GM18498 (cell line): ENCODE measurements at regions not wholly inside any gene's neighbourhood (a gene's known extent, or its start where the extent isn't known, plus 50 kb on each side); places are given as distances from the start of the nearest gene placed in this dataset.
"Not testable (repeated sequence)": the region's sequence is repeated elsewhere in the genome, so short reads cannot be mapped to it uniquely, and the experiment has no call there.

Experiments
- ATAC-seq: cut with Tn5 transposase; IDR thresholded peaks from one replicate; pipeline ENCODE4 v1.9.1; 2021; ENCODE audit warnings: mild to moderate bottlenecking, moderate library complexity; ENCODE audit not compliant: unreplicated experiment

DNA sequence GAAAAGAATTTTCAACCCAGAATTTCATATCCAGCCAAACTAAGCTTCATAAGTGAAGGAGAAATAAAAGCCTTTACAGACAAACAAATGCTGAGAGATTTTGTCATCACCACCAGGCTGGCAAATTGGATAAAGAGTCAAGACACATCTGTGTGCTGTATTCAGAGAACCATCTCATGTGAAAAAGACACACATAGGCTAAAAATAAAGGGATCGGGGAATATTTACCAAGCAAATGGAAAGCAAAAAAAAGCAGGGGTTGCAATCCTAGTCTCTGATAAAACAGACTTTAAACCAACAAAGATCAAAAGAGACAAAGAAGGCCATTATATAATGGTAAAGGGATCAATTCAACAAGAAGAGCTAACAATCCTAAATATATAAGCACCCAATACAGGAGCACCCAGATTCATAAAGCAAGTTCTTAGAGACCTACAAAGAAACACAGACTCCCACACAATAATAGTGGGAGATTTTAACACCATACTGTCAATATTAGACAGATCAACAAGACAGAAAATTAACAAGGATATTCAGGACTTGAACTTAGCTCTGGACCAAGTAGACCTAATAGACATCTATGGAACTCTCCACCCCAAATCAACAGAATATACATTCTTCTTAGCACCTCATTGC is 55.9 kb upstream of the ACSM6 start:
- ATAC-seq = not testable (repeated sequence)

GRCh38 chr10:95134490-95134889 is 59.5 kb upstream of the ACSM6 start:
- ATAC-seq = no peak

GRCh38 chr10:95133997-95134396 is 60.0 kb upstream of the ACSM6 start:
- no peak for ATAC-seq

DNA sequence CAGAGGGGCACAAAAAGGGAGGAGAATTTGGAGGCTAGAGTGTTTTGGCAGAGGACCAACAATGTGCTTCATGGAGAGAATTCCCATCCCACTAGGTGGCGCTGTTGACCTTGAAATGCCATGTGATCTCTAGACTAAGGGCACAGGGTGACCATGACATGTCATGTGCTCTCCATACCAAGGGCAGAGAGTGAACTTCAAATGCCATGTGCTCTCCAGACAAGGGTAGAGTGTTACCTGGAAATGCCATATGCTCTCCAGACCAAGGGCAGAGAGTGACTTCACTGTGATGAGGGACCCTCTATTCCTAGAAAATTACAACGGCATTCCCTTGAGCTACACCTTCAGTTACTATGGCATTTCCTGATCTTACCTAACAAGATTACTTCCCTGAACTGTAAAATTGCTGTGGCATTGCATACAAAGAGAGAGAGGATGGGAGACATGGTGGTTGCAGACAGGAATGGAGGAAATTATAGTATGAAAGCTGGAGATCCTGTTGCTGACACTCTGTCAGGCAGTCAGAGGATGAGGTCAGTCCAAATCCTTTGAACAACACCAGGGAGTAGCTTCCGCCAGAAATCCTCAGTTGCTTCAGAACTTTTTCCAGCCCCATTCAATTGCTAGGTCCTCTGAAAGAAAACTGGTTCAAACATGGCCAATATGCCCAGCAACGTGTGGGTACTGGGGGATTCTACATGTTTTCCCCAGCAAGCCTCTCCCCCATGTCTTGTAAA is 60.9 kb upstream of the ACSM6 start:
- peak; percentile 89 for ATAC-seq

GRCh38 chr10:95130429-95130828 is 61.1 kb upstream of the CYP2C8 start:
- not testable (repeated sequence) for ATAC-seq

DNA sequence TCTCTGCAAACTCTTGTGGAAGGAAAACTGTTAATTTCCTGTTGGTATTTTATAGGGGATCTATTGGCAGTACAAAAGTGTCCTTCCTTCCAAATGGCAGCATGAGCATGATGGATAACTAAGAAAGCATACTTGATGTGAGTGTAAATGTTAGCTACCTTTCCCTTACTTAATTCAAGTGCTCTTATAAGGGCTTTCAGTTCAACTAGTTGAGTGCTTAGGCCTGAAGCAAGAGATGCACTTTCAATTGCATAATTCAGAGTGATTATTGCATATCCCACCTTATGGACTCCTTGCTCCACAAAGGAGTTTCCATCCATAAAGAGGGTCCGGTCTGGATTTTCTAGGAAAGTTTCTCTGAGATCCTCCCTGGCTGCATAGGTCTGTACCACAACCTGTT is 56.3 kb upstream of the CYP2C8 start:
- ATAC-seq = no peak

DNA sequence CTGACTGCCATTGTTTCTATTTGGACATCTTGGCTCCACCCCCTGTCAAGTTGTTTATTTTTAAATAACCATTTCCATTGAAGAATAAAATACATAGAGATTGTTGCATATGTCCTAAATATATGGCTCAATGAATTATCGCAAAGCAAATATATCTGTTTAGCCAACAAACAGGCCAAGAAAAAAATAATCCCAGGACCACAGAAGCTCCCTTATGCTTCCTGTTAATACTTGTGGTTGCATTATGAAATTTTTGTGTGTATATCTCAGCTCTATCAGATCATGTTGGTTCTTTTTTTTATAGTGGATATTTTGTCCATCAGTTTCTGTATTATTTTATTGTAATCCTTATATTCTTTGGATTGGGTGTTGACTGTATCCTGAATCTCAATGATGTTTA is 53.4 kb upstream of the CYP2C8 start:
- ATAC-seq = no peak

GRCh38 chr10:95121904-95122303 is 52.6 kb upstream of the CYP2C8 start:
- ATAC-seq = no peak
